ENCODE measurements at regions not wholly inside any gene's neighbourhood (a gene's known extent, or its start where the extent isn't known, plus 50 kb on each side); places are given as distances from the start of the nearest gene placed in this dataset.
"Not testable (repeated sequence)": the region's sequence is repeated elsewhere in the genome, so short reads cannot be mapped to it uniquely, and the experiment has no call there.

DNA sequence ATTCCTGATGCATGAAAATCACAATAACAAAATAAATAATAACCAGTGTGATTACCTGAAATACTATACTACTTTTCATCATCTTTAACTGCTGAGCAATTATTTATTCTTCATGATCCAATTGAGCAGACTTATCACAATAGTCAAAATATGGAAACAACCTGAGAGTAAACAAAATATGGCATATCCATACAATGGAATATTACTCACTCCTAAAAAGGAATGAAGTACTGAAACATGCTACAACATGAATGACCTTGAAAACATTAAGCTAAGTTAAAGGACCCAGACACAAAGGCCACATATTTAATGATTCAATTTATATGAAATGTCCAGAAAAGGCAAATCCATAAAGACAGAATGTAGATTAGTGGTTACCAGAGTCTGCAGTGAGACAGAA, 146.8 kb downstream of the MID1IP1 start:
- no peak overlapping the region for H3K4me3 ChIP-seq
- H3K9me3 ChIP-seq: no peaks in the 10 kb centered on the region
- H3K4me1 ChIP-seq (ENCODE audit: control insufficient read depth in 1 of 2, low read depth in 2 of 2): no peaks in the 10 kb centered on the region
- TF ChIP-seq, protein P1, sequence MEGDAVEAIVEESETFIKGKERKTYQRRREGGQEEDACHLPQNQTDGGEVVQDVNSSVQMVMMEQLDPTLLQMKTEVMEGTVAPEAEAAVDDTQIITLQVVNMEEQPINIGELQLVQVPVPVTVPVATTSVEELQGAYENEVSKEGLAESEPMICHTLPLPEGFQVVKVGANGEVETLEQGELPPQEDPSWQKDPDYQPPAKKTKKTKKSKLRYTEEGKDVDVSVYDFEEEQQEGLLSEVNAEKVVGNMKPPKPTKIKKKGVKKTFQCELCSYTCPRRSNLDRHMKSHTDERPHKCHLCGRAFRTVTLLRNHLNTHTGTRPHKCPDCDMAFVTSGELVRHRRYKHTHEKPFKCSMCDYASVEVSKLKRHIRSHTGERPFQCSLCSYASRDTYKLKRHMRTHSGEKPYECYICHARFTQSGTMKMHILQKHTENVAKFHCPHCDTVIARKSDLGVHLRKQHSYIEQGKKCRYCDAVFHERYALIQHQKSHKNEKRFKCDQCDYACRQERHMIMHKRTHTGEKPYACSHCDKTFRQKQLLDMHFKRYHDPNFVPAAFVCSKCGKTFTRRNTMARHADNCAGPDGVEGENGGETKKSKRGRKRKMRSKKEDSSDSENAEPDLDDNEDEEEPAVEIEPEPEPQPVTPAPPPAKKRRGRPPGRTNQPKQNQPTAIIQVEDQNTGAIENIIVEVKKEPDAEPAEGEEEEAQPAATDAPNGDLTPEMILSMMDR (IDR thresholded peaks at IDR 0.05): no peak
- H3K36me3 ChIP-seq: no peaks in the 10 kb centered on the region
- ATAC-seq (ENCODE audit: insufficient number of reproducible peaks, low FRiP score, low read depth): no peak
- H3K27ac ChIP-seq: no peak overlapping the region
- DNase-seq (ENCODE audit: low spot score): no peak
- H3K27me3 ChIP-seq (replicated peaks; ENCODE audit: insufficient read depth): no peaks in the 10 kb centered on the region

DNA sequence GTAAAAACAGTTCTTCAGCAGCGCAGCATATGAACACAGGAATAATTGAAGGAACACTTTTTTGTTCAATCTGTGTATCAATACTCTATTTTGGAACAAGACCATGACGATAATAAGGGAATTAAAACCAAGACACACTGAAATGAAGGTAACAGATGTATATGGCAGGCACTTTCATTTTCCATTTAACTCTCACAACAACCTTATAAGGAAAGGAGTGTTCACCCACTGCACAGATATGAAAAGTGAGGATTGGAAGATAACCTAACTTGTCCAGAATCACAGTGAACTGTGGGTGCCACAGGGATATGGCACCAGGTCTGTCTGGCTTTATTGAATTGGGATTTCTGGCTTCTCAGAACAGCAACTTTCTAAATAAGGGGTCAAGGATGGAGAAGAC, 153.3 kb downstream of the MID1IP1 start:
- ATAC-seq (ENCODE audit: insufficient number of reproducible peaks, low FRiP score, low read depth) (no peak), DNase-seq (ENCODE audit: low spot score) (no peak)
- Histone ChIP-seq H3K27me3 (replicated peaks; ENCODE audit: insufficient read depth) (no peaks in the 10 kb centered on the region), H3K36me3 (no peaks in the 10 kb centered on the region), H3K4me3 (no peak overlapping the region), H3K9me3 (no peaks in the 10 kb centered on the region), H3K27ac (no peak overlapping the region), H3K4me1 (ENCODE audit: control insufficient read depth in 1 of 2, low read depth in 2 of 2) (no peaks in the 10 kb centered on the region)
- TF ChIP-seq, protein P1 (IDR thresholded peaks at IDR 0.05): no peak

GRCh38 chrX:38959736-38960135, 158.5 kb downstream of the MID1IP1 start:
- ATAC-seq (ENCODE audit: insufficient number of reproducible peaks, low FRiP score, low read depth): no peak
- H3K36me3 ChIP-seq: no peaks in the 10 kb centered on the region
- TF ChIP-seq, protein P1 (IDR thresholded peaks at IDR 0.05): no peak

DNA sequence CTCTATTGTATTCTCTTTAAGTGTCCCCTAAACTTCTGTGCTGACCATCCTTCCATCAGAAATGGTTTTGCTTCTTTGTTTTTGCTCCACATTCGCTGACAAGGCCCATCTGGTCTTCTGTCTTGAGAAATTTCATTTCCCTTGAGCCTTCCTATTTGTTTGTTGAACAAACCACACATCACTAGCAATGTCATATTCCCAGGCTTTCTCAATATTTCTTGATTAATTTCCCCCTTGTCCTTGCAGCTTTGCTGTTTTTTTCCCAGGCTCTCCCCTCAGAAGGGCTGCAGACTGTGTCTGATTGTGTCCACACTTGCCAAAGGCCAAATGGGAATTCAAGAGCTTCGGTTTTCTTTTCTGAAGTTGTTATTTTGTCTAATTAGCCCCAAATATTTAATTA, 158.9 kb downstream of the MID1IP1 start:
- Histone ChIP-seq H3K9me3 (no peaks in the 10 kb centered on the region), H3K4me1 (ENCODE audit: control insufficient read depth in 1 of 2, low read depth in 2 of 2) (no peaks in the 10 kb centered on the region), H3K27me3 (replicated peaks; ENCODE audit: insufficient read depth) (no peaks in the 10 kb centered on the region), H3K36me3 (no peaks in the 10 kb centered on the region), H3K4me3 (no peak overlapping the region), H3K27ac (no peak overlapping the region)
- TF ChIP-seq, protein P1 (IDR thresholded peaks at IDR 0.05): no peak
- no peak for ATAC-seq (ENCODE audit: insufficient number of reproducible peaks, low FRiP score, low read depth)
- no peak for DNase-seq (ENCODE audit: low spot score)

More at GRCh38 chrX:38959736-38960135, 158.5 kb downstream of the MID1IP1 start:
- no peaks in the 10 kb centered on the region for H3K4me1 ChIP-seq (ENCODE audit: control insufficient read depth in 1 of 2, low read depth in 2 of 2)
- no peak for DNase-seq (ENCODE audit: low spot score)
- H3K9me3 ChIP-seq: no peaks in the 10 kb centered on the region
- H3K4me3 ChIP-seq: no peak overlapping the region
- no peak overlapping the region for H3K27ac ChIP-seq
- no peaks in the 10 kb centered on the region for H3K27me3 ChIP-seq (replicated peaks; ENCODE audit: insufficient read depth)

GRCh38 chrX:38961936-38962335, 160.7 kb downstream of the MID1IP1 start:
- DNase-seq (ENCODE audit: low spot score) (no peak), ATAC-seq (ENCODE audit: insufficient number of reproducible peaks, low FRiP score, low read depth) (no peak)
- Histone ChIP-seq H3K9me3 (no peaks in the 10 kb centered on the region), H3K36me3 (no peaks in the 10 kb centered on the region), H3K27ac (no peak overlapping the region), H3K4me1 (ENCODE audit: control insufficient read depth in 1 of 2, low read depth in 2 of 2) (no peaks in the 10 kb centered on the region), H3K27me3 (replicated peaks; ENCODE audit: insufficient read depth) (no peaks in the 10 kb centered on the region), H3K4me3 (no peak overlapping the region)
- TF ChIP-seq, protein P1 (IDR thresholded peaks at IDR 0.05): no peak

DNA sequence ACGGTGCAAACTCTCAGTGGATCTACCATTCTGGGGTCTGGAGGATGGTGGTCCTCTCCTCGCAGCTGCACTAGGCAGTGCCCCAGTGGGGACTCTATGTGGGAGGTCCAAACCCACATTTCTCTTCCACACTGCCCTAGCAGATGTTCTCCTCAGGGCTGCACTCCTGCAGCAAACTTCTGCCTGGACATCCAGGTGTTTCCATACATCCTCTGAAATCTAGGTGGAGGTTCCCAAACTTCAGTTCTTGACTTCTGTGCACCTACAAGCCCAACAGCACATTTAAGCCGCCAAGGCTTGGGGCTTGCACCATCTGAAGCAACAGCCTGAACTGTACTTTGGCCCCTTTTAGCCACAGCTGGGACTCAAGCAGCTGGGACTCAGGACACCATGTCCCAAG, 162.0 kb downstream of the MID1IP1 start:
- not testable (repeated sequence) for H3K27me3 ChIP-seq (replicated peaks; ENCODE audit: insufficient read depth); ATAC-seq (ENCODE audit: insufficient number of reproducible peaks, low FRiP score, low read depth); H3K4me1 ChIP-seq (ENCODE audit: control insufficient read depth in 1 of 2, low read depth in 2 of 2)

More for the DNA sequence above, 162.0 kb downstream of the MID1IP1 start:
- not testable (repeated sequence) for H3K36me3 ChIP-seq; H3K4me3 ChIP-seq; H3K27ac ChIP-seq; H3K9me3 ChIP-seq; DNase-seq (ENCODE audit: low spot score)
